GM12878 (cell line): ENCODE measurements at regions not wholly inside any gene's neighbourhood (a gene's known extent, or its start where the extent isn't known, plus 50 kb on each side); places are given as distances from the start of the nearest gene placed in this dataset.
"Not testable (repeated sequence)": the region's sequence is repeated elsewhere in the genome, so short reads cannot be mapped to it uniquely, and the experiment has no call there.

ENCODE experiments used
- EED ChIP-seq: sonication (generic); IDR thresholded peaks from 2 replicates; pipeline ENCODE4 v1.6.1; 2016; ENCODE audit warnings: antibody characterized with exemption, low read depth
- EZH2 ChIP-seq: IDR thresholded peaks from 2 replicates; pipeline ENCODE4 v1.6.1; 2012; ENCODE audit warnings: low read depth, mild to moderate bottlenecking, control low read depth, inconsistent platforms, low read length, borderline replicate concordance; ENCODE audit not compliant: control insufficient read depth
- POLR2AphosphoS5 ChIP-seq: IDR thresholded peaks from 2 replicates; pipeline ENCODE4 v1.6.1; 2011; ENCODE audit warnings: mild to moderate bottlenecking, low read length, inconsistent platforms
- TF ChIP-seq, protein P1 (sequence below), 3 experiments: IDR thresholded peaks in 2 of 3; conservative IDR thresholded peaks in 1 of 3; 2 replicates each; pipeline ENCODE4 v1.5.1; 2011; ENCODE audit warnings: low read depth in 3 of 3, low read length in 3 of 3, mild to moderate bottlenecking in 3 of 3, control low read depth in 2 of 3, moderate library complexity in 2 of 3, inconsistent platforms in 1 of 3, mixed read lengths in 1 of 3; ENCODE audit not compliant: control insufficient read depth in 2 of 3, insufficient read depth in 1 of 3; ENCODE audit errors: extremely low read depth in 1 of 3

- not testable (repeated sequence) for TF ChIP-seq POLR2AphosphoS5, EZH2, EED
- TF ChIP-seq, protein P1, sequence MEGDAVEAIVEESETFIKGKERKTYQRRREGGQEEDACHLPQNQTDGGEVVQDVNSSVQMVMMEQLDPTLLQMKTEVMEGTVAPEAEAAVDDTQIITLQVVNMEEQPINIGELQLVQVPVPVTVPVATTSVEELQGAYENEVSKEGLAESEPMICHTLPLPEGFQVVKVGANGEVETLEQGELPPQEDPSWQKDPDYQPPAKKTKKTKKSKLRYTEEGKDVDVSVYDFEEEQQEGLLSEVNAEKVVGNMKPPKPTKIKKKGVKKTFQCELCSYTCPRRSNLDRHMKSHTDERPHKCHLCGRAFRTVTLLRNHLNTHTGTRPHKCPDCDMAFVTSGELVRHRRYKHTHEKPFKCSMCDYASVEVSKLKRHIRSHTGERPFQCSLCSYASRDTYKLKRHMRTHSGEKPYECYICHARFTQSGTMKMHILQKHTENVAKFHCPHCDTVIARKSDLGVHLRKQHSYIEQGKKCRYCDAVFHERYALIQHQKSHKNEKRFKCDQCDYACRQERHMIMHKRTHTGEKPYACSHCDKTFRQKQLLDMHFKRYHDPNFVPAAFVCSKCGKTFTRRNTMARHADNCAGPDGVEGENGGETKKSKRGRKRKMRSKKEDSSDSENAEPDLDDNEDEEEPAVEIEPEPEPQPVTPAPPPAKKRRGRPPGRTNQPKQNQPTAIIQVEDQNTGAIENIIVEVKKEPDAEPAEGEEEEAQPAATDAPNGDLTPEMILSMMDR (IDR thresholded peaks at IDR 0.05 in 2 of 3, conservative IDR thresholded peaks at IDR 0.05 in 1 of 3; ENCODE audit: control insufficient read depth in 2 of 3, extremely low read depth in 1 of 3, insufficient read depth in 1 of 3, low read depth in 3 of 3, low read length in 3 of 3) = not testable (repeated sequence)
Measured at GRCh38 chr6:84941609-84942008, 177.2 kb upstream of the TBX18 start.
